HEK293T (cell line): ENCODE measurements at regions not wholly inside any gene's neighbourhood (a gene's known extent, or its start where the extent isn't known, plus 50 kb on each side); places are given as distances from the start of the nearest gene placed in this dataset.

Source experiments
- CTCF ChIA-PET: fragments of 350-600 bp; formaldehyde crosslinking; extraction: SDS; loops from one replicate; lab custom pipeline; 2021; ENCODE audit warnings: antibody characterized with exemption, inconsistent platforms; lab: Yijun Ruan, JAX
- POLR2A ChIA-PET: fragments of 350-600 bp; formaldehyde crosslinking; extraction: SDS; loops from one replicate; lab custom pipeline; 2020; ENCODE audit warnings: antibody characterized with exemption, inconsistent platforms; lab: Yijun Ruan, JAX
- DNase-seq: peaks from one replicate; pipeline ENCODE4 v3.0.0; 2012; ENCODE audit warnings: mixed read lengths; ENCODE audit errors: extremely low spot score
- ARNT ChIP-seq: fragments of 450-650 bp; IDR thresholded peaks from 2 replicates; pipeline ENCODE4 v1.6.1; 2017; ENCODE audit warnings: mild to moderate bottlenecking
- BHLHE40 ChIP-seq: fragments of 450-650 bp; IDR thresholded peaks from 2 replicates; pipeline ENCODE4 v1.6.1; 2016; ENCODE audit warnings: mild to moderate bottlenecking, moderate library complexity, borderline replicate concordance
- CTBP1 ChIP-seq: fragments of 450-650 bp; IDR thresholded peaks from 2 replicates; pipeline ENCODE4 v1.6.1; 2016; ENCODE audit warnings: borderline replicate concordance
- ELF4 ChIP-seq: fragments of 450-650 bp; IDR thresholded peaks from 2 replicates; pipeline ENCODE4 v1.6.1; 2017; ENCODE audit warnings: antibody characterized with exemption
- FOXA1 ChIP-seq: fragments of 450-650 bp; IDR thresholded peaks from 2 replicates; pipeline ENCODE4 v1.6.1; 2016; ENCODE audit warnings: mild to moderate bottlenecking
- FOXK2 ChIP-seq: fragments of 450-650 bp; IDR thresholded peaks from 2 replicates; pipeline ENCODE4 v1.6.1; 2016; ENCODE audit warnings: mild to moderate bottlenecking
- FOXM1 ChIP-seq: fragments of 450-650 bp; IDR thresholded peaks from 2 replicates; pipeline ENCODE4 v1.6.1; 2017; ENCODE audit warnings: mild to moderate bottlenecking, borderline replicate concordance
- HDGF ChIP-seq: fragments of 450-650 bp; IDR thresholded peaks from 2 replicates; pipeline ENCODE4 v1.6.1; 2017; ENCODE audit warnings: antibody characterized with exemption, borderline replicate concordance
- L3MBTL2 ChIP-seq: fragments of 450-650 bp; conservative IDR thresholded peaks from 2 replicates; pipeline ENCODE4 v1.6.1; 2016; ENCODE audit warnings: mild to moderate bottlenecking
- LEF1 ChIP-seq: fragments of 450-650 bp; IDR thresholded peaks from 2 replicates; pipeline ENCODE4 v1.6.1; 2017; ENCODE audit warnings: mild to moderate bottlenecking, borderline replicate concordance
- NFRKB ChIP-seq: fragments of 450-650 bp; IDR thresholded peaks from 2 replicates; pipeline ENCODE4 v1.6.1; 2016; ENCODE audit warnings: mild to moderate bottlenecking, moderate library complexity
- PKNOX1 ChIP-seq: fragments of 450-650 bp; IDR thresholded peaks from 2 replicates; pipeline ENCODE4 v1.6.1; 2016
- SP1 ChIP-seq: fragments of 450-650 bp; IDR thresholded peaks from 2 replicates; pipeline ENCODE4 v1.6.1; 2017
- SUZ12 ChIP-seq: fragments of 450-650 bp; IDR thresholded peaks from 2 replicates; pipeline ENCODE4 v1.6.1; 2016; ENCODE audit warnings: mild to moderate bottlenecking
- TARDBP ChIP-seq: fragments of 450-650 bp; IDR thresholded peaks from 2 replicates; pipeline ENCODE4 v1.6.1; 2016
- ZNF384 ChIP-seq: fragments of 450-650 bp; IDR thresholded peaks from 2 replicates; pipeline ENCODE4 v1.6.1; 2016

- ChIA-PET POLR2A (no interaction called here), CTCF (interaction anchor here (0.6 to 1.2 kb wide), 2 partner anchors 14 to 22 kb away, joined by 3 to 5 read pairs; no protein-coding TSS in a partner anchor)
- DNase-seq, result no peak
- TF ChIP-seq BHLHE40 (no peak), SP1 (no peak), FOXA1 (no peak), ELF4 (no peak), FOXM1 (no peak), NFRKB (no peak), PKNOX1 (no peak), HDGF (no peak), ARNT (no peak), LEF1 (no peak), TARDBP (no peak), ZNF384 (no peak), CTBP1 (no peak)
These were observed 247.8 kb downstream of the BCL2 start for GRCh38 chr18:63071701-63072141.

- ChIA-PET POLR2A (no interaction called here), CTCF (interaction anchor here (0.6 kb wide), 1 partner anchor 22 kb away, joined by 3 read pairs; no protein-coding TSS in a partner anchor)
- DNase-seq, result no peak
- TF ChIP-seq PKNOX1 (peak; percentile 61), FOXK2 (no peak), ARNT (no peak)
These were observed 248.6 kb downstream of the BCL2 start for GRCh38 chr18:63070767-63071502.

- ChIA-PET CTCF (no interaction called here), POLR2A (no interaction called here)
- DNase-seq, result no peak
- no peak for TF ChIP-seq SUZ12
- no peak for TF ChIP-seq ELF4
- no peak for TF ChIP-seq NFRKB
- no peak for TF ChIP-seq FOXK2
- no peak for TF ChIP-seq LEF1
- no peak for TF ChIP-seq L3MBTL2
- TF ChIP-seq FOXA1, result no peak
- no peak for TF ChIP-seq PKNOX1
- TF ChIP-seq BHLHE40, result no peak
- TF ChIP-seq HDGF, result no peak
- no peak for TF ChIP-seq TARDBP
- TF ChIP-seq SP1, result no peak
- no peak for TF ChIP-seq ZNF384
- no peak for TF ChIP-seq CTBP1
These were observed 250.1 kb downstream of the BCL2 start for GRCh38 chr18:63069496-63069895.

DNA sequence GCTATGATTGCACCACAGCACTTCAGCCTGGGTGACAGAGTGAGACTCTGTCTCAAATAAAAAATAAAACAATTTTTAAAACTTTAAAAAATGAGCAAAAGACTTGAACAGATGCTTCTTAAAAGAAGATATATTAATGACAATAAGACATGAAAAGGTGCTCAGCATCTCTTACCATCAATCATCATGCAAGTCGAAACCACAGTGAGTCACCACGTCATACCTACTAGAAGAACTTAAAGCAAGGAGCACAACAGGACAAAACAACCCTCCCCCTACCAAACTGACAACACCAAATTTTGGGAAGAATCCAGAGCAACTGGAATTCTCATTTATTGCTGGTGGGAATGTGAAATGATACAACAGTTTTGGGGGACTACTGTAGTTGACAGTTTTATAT lies 251.6 kb downstream of the BCL2 start:
- ChIA-PET POLR2A (no interaction called here), CTCF (no interaction called here)
- DNase-seq, result no peak
- TF ChIP-seq FOXM1, result no peak
- no peak for TF ChIP-seq FOXA1
- TF ChIP-seq SP1, result no peak
- no peak for TF ChIP-seq FOXK2
- no peak for TF ChIP-seq ZNF384
- no peak for TF ChIP-seq LEF1
- no peak for TF ChIP-seq TARDBP

GRCh38 chr18:63065172-63065571 lies 254.4 kb downstream of the BCL2 start:
- DNase-seq, result no peak
- TF ChIP-seq FOXK2, result no peak
- no peak for TF ChIP-seq SP1
- no peak for TF ChIP-seq FOXM1
- TF ChIP-seq NFRKB, result no peak
- ChIA-PET POLR2A (interaction anchor here (0.6 kb wide), 1 partner anchor 17 kb away, joined by 3 read pairs; no protein-coding TSS in a partner anchor), CTCF (no interaction called here)

GRCh38 chr18:63063171-63063570 lies 256.4 kb downstream of the BCL2 start:
- TF ChIP-seq ZNF384, result no peak
- no peak for TF ChIP-seq CTBP1
- no peak for TF ChIP-seq SUZ12
- no peak for TF ChIP-seq PKNOX1
- no peak for TF ChIP-seq ELF4
- no peak for TF ChIP-seq ARNT
- TF ChIP-seq FOXA1, result no peak
- no peak for TF ChIP-seq BHLHE40
- no peak for TF ChIP-seq FOXK2
- TF ChIP-seq NFRKB, result no peak
- TF ChIP-seq FOXM1, result no peak
- no peak for TF ChIP-seq LEF1
- no peak for TF ChIP-seq HDGF
- TF ChIP-seq L3MBTL2, result no peak
- TF ChIP-seq SP1, result no peak
- TF ChIP-seq TARDBP, result no peak
- ChIA-PET POLR2A (no interaction called here), CTCF (no interaction called here)
- no peak for DNase-seq
